HUES48 (cell line): ENCODE measurements at regions not wholly inside any gene's neighbourhood (a gene's known extent, or its start where the extent isn't known, plus 50 kb on each side); places are given as distances from the start of the nearest gene placed in this dataset.
"Not testable (repeated sequence)": the region's sequence is repeated elsewhere in the genome, so short reads cannot be mapped to it uniquely, and the experiment has no call there.

Source experiments
- H3K27ac ChIP-seq: one replicate; pipeline ENCODE4 v1.7.0; 2013; ENCODE audit warnings: low read depth, low read length, inconsistent platforms
- H3K27me3 ChIP-seq: 2 replicates; pipeline ENCODE4 v1.6.1; 2013; ENCODE audit warnings: mild to moderate bottlenecking, low read length; ENCODE audit not compliant: control insufficient read depth, insufficient read depth
- H3K36me3 ChIP-seq: 2 replicates; pipeline ENCODE4 v1.6.1; 2013; ENCODE audit warnings: low read length; ENCODE audit not compliant: control insufficient read depth, insufficient read depth
- H3K4me1 ChIP-seq: 2 replicates; pipeline ENCODE4 v1.6.1; 2013; ENCODE audit warnings: mild to moderate bottlenecking, low read length; ENCODE audit not compliant: control insufficient read depth, insufficient read depth
- H3K4me3 ChIP-seq: 2 replicates; pipeline ENCODE4 v1.5.1; 2013; ENCODE audit warnings: mild to moderate bottlenecking, low read depth, low read length
- H3K9ac ChIP-seq: 2 replicates; pipeline ENCODE4 v1.6.1; 2013; ENCODE audit warnings: mild to moderate bottlenecking, low read depth, low read length, moderate library complexity
- H3K9me3 ChIP-seq: 2 replicates; pipeline ENCODE4 v1.6.1; 2013; ENCODE audit warnings: low read length; ENCODE audit not compliant: control insufficient read depth, insufficient read depth

- H3K27ac ChIP-seq, H3K36me3 ChIP-seq, H3K4me3 ChIP-seq, H3K27me3 ChIP-seq, H3K9me3 ChIP-seq, H3K9ac ChIP-seq, H3K4me1 ChIP-seq: not testable (repeated sequence)
Measured at GRCh38 chr3:75444634-75445033, 219.5 kb upstream of the FRG2C start.

DNA sequence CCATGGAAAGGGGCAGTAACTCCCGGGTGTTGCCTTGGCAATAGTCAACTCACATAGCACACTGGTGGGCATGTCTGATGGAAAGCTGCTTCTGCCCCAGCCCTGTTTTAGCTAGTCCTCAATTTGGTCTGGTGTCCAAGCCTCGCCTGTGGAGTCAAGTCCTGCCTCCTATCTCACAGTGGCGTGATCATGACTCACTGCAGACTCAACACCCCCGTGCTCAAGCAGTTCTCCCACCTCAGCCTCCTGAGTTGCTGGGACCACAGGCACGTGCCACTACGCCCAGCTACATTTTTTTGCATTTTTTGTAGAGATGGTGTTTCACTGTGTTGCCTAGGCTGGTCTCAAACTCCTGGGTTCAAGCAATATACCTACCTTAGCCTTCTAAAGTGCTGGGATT lies 218.9 kb upstream of the FRG2C start:
- not testable (repeated sequence) for H3K4me1 ChIP-seq, H3K9me3 ChIP-seq, H3K36me3 ChIP-seq

GRCh38 chr3:75446948-75447347 lies 217.2 kb upstream of the FRG2C start:
- H3K27ac ChIP-seq, H3K9me3 ChIP-seq, H3K36me3 ChIP-seq, H3K27me3 ChIP-seq, H3K4me1 ChIP-seq, H3K4me3 ChIP-seq, H3K9ac ChIP-seq: not testable (repeated sequence)

More for the DNA sequence above, 218.9 kb upstream of the FRG2C start:
- H3K27me3 ChIP-seq, H3K9ac ChIP-seq, H3K27ac ChIP-seq, H3K4me3 ChIP-seq: not testable (repeated sequence)

DNA sequence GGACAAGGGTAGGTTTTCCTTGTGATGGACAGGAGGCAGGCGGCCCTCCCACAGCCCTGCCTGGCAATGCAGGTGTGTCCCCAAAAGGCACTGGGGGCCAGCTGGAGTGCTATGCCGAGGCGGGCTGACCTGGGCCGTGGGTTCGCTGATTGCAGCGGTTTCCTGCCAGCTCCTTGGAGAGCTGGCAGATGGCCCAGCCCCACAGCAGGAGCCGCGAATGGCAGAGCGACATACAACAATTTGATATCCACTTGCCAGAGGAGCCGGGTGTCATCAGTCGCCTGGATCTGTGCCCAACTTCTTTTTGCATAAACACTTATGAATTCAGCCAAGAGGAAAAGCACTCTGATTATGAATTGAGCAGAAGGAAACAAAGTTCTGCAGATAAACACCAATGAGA lies 210.8 kb upstream of the FRG2C start:
- not testable (repeated sequence) for H3K9ac ChIP-seq

GRCh38 chr3:75453839-75454238 lies 210.3 kb upstream of the FRG2C start:
- not testable (repeated sequence) for H3K9me3 ChIP-seq, H3K27me3 ChIP-seq, H3K27ac ChIP-seq, H3K4me3 ChIP-seq, H3K9ac ChIP-seq, H3K36me3 ChIP-seq, H3K4me1 ChIP-seq

More for the DNA sequence above, 210.8 kb upstream of the FRG2C start:
- not testable (repeated sequence) for H3K4me1 ChIP-seq, H3K9me3 ChIP-seq, H3K27ac ChIP-seq, H3K4me3 ChIP-seq, H3K27me3 ChIP-seq, H3K36me3 ChIP-seq

DNA sequence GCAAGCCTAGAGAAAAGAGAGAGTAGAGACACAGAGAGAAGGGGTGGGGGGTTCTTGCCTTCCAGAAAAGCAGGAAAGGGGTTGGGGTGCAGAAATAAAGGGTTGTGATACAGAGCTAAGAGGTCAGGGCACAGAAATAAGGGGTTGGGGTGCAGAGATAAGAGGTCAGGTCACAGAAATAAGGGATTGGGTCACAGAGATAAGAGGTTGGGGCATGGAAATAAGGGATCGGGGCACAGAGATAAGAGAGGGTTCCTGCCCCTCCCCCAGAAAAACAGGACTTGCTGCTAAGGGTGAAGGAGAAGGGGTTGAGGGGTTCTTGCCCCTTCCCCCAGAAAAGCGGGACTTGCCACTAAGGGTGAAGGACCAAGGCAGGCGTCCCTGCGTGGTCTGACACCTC lies 189.6 kb upstream of the FRG2C start:
- not testable (repeated sequence) for H3K36me3 ChIP-seq, H3K4me3 ChIP-seq, H3K27ac ChIP-seq, H3K9ac ChIP-seq, H3K9me3 ChIP-seq, H3K27me3 ChIP-seq, H3K4me1 ChIP-seq

DNA sequence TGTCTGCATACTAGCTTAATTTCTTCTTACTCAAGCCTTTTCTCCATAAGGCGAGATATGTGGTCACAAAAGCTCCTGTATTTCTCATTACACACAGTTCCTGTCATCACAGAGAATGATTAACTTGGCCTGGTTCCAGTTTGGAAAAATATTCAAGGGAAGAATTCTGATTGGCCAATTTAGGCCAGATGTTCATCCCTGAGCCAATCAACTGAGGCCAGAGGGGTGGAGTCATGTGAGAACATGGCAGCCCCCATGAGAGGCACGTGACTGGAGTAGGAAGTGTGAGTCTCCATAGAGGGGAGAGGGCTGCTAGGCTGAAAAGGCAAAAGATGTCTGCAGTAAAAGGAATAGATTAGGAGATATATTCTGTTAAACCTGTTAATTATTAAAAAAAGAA lies 167.5 kb upstream of the FRG2C start:
- H3K9ac ChIP-seq, H3K4me3 ChIP-seq: not testable (repeated sequence)

GRCh38 chr3:75500357-75500756 lies 163.8 kb upstream of the FRG2C start:
- H3K4me3 ChIP-seq, H3K9me3 ChIP-seq, H3K36me3 ChIP-seq, H3K27ac ChIP-seq, H3K27me3 ChIP-seq, H3K9ac ChIP-seq, H3K4me1 ChIP-seq: not testable (repeated sequence)

More for the DNA sequence above, 167.5 kb upstream of the FRG2C start:
- not testable (repeated sequence) for H3K27ac ChIP-seq, H3K4me1 ChIP-seq, H3K36me3 ChIP-seq, H3K9me3 ChIP-seq, H3K27me3 ChIP-seq

- H3K27me3 ChIP-seq, H3K4me1 ChIP-seq, H3K27ac ChIP-seq, H3K9ac ChIP-seq, H3K4me3 ChIP-seq, H3K36me3 ChIP-seq, H3K9me3 ChIP-seq: not testable (repeated sequence)
Measured at GRCh38 chr3:75502171-75502570, 162.0 kb upstream of the FRG2C start.

GRCh38 chr3:75502769-75503756 lies 161.1 kb upstream of the FRG2C start:
- H3K4me3 ChIP-seq, result not testable (repeated sequence)
- H3K27ac ChIP-seq, result peak overlapping the region; percentile 70

GRCh38 chr3:75506603-75507002 lies 157.5 kb upstream of the FRG2C start:
- 0 out of 2 replicates have a peak, but pooled peaks cover 4% of the 10 kb centered on the region for H3K9me3 ChIP-seq

More at GRCh38 chr3:75502769-75503756, 161.1 kb upstream of the FRG2C start:
- not testable (repeated sequence) for H3K4me1 ChIP-seq, H3K27me3 ChIP-seq, H3K9ac ChIP-seq, H3K9me3 ChIP-seq, H3K36me3 ChIP-seq

More at GRCh38 chr3:75506603-75507002, 157.5 kb upstream of the FRG2C start:
- Histone ChIP-seq H3K9ac (no peak overlapping the region), H3K27me3 (no peaks in the 10 kb centered on the region), H3K36me3 (no peaks in the 10 kb centered on the region), H3K4me3 (no peak overlapping the region), H3K27ac (no peak overlapping the region), H3K4me1 (peaks cover 8% of the 10 kb centered on the region; the same call in 1 of the 2 replicates)
